GM21723 (cell line): ENCODE measurements at regions not wholly inside any gene's neighbourhood (a gene's known extent, or its start where the extent isn't known, plus 50 kb on each side); places are given as distances from the start of the nearest gene placed in this dataset.
"Not testable (repeated sequence)": the region's sequence is repeated elsewhere in the genome, so short reads cannot be mapped to it uniquely, and the experiment has no call there.

Source experiments
- ATAC-seq: cut with Tn5 transposase; IDR thresholded peaks from one replicate; pipeline ENCODE4 v1.9.1; 2021; ENCODE audit warnings: mild to moderate bottlenecking, moderate library complexity; ENCODE audit not compliant: unreplicated experiment

DNA sequence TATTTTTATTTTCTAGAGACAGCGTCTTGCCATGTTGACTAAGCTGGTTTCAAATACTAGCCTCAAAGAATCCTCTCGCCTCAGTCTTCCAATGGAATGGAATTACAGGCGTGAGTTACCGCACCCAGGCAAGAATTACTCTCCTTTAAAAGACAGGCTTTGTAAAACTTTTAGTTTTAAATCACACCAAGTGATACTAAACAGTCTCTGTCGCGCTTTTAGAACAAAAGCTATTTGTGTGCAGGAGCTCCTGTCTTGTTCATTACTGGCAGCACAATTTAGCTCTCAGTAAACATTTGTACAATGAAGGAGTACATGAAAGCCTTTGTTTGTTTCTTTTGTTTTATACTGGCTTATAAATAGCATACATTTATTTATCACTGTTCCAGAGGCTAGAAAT lies 1719.2 kb upstream of the PIK3C3 start:
- no peak for ATAC-seq

DNA sequence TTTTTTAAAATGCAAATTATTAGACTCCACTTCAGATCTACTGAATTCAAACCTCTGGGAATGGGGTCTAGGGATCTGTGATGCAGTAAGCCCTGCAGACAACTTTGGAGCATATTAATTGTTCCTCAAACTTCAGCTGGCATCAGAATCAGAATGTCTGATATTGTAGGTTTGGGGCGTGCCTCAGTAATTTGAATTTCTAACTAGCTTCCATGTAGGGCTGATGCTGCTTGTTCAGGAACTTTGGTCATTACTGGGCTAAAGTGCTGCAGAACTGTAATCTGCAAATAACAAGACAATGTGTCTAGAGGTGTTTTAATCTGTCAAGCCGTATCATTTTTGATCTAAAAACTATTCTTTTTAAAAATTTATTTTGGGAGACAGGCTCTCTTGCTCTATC lies 1719.7 kb upstream of the PIK3C3 start:
- no peak for ATAC-seq

DNA sequence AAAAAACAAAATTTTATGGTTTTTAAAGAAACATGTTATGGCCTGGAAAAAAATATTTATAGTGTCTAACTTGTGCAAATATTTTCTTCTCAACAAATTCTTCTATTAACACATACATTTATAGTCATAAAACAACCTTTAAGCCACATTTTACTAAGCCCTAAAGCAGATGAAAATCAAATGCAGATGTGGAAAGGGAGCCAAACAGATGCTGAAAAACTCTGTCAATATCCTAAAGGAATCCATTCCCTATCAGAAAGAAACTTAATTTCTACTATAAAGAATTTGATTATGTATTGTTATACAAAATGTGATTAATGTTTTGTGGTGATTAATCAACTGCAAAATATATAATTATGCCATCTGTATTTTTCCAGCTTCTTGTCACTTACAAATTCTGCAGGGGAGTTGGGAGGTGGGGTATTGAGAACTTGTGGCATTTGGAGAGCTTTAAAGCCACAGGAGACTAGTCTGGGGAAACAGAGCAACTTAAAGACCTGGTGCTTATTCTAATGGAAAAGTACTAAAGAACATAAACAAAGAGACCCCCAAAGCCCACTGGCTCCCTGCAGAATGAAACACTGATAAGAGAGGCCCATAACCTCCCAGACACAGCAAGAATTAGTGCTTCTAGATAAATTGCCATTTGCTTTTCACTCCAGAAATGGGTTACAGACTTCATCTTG lies 1721.0 kb upstream of the PIK3C3 start:
- no peak for ATAC-seq

DNA sequence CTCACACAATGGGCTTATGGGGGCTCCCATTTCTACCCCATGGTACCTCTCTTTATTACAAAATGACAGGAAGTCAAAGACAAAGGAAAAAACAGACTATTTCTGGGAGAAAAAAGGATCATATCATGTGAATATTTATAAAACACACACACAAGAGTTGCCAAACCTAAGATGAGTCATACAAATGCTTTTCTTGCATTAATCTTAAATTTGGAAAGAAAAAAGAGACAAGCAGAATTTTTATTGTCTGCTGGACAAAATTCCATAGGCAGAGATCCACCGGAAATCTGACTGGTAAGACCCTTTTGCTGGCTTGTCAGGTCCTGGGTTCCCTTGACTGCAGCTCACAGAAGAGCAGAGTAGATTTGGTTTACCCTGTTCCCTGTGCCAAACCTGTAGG lies 1732.3 kb upstream of the PIK3C3 start:
- no peak for ATAC-seq

DNA sequence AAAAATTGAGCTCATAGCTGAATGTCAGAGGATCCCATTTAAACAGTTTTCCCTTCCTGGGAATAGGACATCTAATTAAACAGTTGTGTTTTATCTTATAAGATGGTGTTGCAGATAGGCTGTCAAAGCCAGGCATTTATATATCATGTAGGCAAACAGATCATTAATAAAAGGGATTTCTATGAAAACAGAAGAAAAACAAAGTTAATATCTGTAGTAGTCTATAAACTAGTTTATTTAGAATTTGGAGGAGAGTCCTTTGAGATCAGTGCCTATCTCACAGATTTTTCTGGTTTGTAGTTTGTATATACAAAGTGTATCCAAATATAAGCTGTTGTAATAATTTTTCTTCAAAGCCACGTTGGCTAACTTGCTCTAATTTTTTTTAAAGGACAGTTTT lies 1738.2 kb upstream of the PIK3C3 start:
- ATAC-seq: no peak

DNA sequence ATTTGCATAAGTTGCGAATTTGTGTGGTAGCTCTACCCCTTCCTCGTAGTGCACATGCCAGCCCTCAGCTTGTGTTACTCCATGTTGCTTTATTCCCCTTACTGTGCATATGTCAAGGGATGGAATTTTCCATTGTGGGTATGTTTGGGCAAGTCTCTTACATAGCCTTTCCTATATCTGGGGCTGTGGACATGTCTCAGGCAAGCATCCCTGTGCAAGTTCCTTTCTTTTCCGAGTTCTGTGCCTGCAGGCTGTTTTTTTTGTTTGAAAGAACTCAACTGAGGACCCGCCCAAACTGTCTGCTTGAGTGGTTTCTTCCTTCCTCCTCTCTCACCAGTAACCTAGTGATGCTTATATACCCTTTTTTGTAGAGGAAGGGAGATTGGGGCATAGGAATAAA lies 1739.1 kb upstream of the PIK3C3 start:
- no peak for ATAC-seq

DNA sequence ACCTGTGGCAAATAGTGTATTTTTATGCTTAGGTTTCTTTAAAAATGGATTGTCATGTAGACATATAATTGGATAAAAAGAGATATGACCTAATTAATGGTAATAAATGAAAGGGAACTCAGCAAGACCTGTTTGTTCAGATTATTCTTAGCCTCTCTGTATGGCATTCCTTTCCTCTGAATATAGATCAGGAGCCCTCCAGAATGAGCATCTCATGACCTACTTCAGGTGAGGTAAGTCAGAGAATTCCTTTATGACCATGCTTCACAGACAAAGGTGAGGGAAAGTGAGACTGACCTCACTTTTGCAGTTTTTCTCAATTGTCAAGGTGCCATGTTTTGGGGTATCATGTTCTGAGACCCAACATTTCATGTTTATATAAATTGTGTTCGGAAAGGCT lies 1744.3 kb upstream of the PIK3C3 start:
- ATAC-seq: no peak

DNA sequence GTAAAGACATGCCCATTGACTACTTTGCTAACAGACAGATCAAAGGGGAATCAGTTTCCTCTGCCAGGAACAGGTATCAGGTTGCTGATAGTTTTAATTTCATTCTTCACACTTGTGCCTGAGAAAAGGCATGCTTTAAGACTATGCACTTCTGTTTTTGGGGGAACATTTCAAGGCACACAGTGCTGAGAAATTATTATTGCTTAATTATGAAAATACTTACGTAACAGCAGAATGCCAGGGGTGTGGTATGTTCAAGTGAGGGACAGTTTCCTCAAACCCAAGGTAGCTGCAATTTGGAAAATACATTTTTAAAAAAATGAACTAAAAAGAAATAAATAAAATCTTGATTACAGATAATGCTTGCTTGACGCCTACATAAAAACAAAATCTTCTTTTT lies 1746.1 kb upstream of the PIK3C3 start:
- ATAC-seq: no peak

DNA sequence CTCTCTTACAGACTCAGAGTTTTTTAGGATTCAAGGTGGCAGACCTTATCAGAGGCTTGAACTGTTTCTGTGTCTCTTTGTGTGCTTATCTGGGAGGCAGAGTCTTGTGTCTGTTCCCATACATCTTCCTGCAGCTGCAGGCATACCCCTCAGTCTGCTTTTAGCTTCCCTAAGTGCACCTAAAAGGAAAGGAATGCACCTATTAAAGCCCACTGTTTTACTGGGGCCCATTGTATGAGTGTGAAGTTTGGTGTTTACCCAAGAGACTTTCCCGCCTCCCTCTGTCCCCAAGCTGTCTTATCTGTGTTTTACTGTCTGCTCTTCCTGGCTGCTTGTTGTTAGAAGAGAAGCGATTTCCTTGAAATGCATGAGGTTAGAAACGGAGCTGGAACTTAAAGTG lies 1757.3 kb upstream of the PIK3C3 start:
- ATAC-seq: no peak

DNA sequence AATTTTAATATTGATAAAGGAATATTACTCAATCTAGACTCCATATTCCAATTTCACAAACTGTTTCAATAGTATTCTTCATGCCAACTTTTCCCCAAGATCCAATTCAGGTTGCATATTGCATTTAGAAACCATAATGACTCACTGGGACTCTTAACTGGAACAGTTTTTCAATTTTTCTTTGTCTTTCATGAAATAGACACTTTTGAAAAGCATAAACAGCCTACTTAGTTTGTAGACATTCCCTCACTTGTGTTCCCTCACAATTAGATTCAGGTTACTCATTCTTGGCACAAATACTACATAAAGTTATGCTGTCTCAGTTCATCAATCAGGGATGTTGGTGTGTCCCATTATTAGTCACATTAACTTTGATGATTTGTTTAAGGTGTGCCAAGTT lies 1768.4 kb upstream of the PIK3C3 start:
- ATAC-seq: no peak

DNA sequence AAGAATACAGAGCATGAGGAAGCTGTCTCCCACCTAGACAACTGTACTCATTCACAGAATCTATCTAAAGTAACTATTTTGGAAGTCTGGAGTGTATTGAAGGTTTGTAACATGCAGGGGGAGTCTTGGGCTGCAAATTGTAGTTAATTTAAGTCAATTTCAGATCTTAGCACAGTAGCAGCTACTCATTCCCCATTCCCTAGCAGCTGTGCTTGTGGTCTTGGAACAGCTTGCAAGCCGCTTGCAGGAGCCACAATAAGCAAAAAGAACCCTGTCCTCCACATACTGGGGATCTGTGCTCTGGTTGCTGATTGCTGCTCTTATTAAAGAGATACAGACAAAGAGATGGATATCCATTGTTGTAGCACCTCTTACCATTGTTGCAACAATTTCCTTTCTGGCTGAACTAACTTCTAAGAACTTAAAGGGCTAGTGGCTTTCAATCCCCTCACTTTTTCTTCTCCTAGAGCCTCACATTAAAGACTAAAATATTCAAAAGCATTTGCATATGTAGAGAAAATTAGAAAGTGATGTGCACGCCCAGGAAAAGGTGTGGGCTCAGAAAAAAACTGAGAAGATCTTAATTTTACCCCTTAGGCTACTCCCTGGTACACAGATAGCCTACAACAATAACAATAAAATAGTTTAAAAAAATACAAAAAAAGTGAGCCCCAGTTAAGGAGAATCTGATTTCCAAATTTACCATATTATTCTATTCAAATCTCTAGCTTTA lies 1775.1 kb upstream of the PIK3C3 start:
- no peak for ATAC-seq

DNA sequence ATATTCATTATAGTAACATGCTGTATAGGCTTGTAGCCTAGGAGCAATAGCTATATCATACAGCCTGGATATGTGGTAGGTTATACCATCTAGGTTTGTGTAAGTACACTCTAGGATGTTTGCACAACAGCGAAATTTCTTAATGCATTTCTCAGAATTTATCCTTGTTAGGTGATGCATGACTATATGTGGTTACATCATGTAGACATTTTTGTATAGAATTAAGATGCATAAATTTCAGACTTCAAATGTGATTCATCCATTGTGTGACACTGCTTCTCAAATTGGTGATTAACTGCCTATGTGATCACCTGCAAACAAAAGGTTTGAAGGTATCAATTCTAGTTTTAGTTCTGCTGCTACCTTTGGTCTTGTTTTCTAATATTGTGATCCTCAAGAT lies 1787.0 kb upstream of the PIK3C3 start:
- no peak for ATAC-seq

DNA sequence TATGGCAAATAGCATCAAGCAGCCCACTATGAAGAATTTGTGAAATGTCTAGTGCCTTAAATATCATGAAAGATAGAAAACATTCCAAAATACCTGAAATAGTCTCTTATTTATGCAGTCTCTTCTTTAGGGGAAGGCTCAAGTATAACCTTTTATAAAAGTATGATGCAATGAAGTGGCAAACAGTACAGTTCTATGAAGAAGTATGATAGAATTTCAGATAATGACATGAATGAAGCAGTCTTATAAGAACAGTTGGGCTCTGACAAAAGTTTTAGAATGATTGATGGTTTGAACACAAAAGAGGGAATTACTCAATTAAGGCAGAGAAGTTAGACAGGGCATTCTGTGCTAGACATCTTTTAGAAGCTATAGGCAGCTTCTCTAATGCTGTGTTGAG lies 1791.8 kb upstream of the PIK3C3 start:
- ATAC-seq: no peak

DNA sequence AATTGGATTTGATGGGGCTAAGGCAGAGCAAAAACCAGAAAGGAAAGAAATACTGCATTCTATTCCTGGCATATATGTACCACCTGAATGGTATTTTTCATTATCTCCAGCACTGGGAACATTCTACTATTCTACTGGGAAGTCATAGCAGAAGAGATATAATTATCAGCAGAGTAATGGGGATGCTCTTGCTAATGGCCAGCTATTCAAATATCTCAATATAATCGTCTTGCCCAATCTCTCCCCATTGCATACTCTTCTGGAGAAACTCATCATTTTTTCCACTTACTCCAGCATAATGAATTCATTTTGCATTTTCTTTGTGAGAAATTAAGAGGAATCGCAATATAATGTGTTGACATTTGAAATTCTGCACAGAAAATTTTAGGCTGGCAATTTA lies 1794.7 kb upstream of the PIK3C3 start:
- ATAC-seq: no peak

DNA sequence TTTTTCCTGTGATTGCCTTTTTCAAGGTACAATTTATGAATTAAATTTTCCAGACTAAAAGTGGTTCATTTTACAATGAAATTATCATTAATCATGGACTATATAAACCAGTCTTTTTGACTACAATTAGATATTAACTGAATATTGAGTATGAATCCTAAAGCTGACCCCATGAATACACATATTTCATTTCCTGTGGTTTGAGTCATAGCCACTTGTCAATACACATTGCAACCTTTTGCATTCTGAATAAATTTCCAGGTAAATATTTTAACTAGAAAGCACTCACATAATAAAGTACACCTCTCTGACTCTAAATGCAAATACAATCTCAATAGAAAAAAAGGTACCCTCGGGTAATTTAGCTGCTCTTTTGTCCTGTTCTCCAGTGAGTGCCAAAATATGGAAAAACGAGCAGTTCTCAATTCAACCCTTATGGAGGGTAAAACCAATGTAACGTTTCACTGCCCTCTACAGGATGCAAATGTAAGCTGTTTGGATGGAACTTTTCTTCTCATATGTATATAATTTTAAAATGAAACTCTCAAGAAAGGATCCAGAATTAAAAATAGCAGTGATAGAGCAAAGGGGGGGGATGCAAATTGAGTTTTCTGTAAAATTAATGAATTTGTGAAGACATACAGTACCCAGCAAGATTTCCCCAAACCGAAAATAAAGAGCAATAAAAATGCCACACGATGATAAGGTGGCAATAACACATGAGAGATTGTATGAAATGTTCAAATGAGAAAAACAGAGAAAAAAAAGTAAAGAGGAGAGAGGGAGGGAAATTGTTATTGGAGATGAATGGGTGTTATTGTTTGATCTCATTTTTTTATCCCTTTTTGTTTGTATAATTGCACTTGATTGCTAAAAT lies 1795.7 kb upstream of the PIK3C3 start:
- no peak for ATAC-seq

DNA sequence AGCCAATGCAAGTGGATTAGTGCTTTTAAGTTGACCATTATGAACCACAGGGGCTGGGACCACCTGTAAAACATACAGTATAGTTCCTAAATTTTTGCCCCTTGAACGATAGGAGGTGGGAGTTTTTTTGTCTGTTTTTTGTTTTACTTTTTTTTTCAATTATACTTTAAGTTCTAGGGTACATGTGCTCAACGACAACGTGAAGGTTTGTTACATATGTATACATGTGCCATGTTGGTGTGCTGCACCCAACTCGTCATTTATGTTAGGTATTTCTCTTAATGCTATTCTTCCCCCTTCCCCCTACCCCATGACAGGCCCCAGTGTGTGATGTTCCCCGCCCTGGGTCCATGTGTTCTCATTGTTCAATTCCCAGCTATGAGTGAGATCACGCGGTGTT lies 1797.9 kb upstream of the PIK3C3 start:
- ATAC-seq: no peak

DNA sequence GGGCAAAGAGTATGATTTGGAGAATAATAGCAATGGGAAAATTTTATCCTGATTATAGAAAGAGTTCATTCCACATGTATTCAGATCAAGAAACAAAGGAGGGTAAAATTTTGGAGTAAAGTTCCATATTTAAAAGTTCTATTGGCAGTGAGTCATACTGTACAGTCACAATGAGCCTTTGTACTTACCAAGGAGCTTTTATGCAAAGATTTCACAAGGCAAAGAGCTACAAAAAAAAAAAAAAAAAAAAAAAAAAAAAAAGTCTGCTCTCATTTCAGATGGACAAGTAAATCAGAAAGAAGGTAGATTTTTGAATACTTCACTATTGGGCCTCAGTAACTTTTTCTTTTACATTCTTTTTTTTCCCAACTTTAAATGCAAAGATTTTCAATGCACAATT lies 1802.2 kb upstream of the PIK3C3 start:
- ATAC-seq: no peak

DNA sequence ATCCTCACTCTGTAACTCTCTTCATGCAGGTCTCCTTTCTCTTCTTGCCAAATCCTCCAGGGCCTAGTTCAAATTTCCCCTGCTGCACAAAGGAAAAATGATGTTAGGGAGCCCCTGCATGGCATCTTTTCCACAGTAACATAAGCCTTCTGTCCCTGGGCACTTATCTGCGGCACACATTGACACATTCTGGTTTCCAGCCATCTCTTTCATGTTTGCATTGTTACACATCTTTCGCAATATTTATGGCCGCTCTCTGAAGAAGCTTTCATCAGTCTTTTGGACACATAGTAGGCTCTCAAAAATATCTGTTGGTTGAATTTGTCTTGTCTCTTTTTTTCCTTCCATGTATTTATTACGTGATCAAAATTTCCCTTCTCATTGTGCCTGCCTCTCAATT lies 1806.1 kb upstream of the PIK3C3 start:
- ATAC-seq: no peak

DNA sequence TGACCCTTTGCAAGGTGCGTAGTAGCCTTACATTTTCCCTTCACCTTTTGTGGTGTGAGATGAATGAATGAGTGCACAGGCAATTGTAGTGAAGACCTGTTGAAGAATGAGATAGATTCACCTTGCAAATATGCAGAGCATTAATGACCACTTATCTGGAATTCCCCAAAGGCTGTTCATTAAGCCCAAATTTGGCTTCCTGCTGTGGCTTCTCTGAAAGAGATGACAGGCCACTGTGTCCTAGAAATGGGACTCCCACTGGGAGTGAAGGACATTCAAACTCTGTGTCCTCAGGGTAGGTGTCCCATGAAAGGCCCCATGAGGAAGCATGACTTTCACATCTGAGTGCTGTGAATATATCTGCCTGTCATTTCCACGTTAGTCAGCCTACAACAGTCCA lies 1821.8 kb upstream of the PIK3C3 start:
- ATAC-seq: no peak

DNA sequence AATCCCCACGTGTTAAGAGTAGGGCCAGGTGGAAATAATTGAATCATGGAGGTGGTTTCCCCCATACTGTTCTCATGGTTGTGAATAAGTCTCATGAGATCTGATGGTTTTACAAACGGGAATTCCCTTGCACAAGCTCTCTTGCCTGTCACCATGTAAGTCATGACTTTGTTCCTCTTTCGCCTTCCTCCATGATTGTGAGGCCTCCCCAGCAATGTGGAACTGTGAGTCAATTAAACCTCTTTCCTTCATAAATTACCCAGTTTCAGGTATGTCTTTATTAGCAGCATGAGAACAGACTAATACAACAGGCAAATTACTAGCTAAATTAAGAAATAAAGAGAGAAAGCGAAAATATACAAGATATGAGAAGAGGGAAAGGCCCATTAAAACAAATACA lies 1822.6 kb upstream of the PIK3C3 start:
- not testable (repeated sequence) for ATAC-seq

DNA sequence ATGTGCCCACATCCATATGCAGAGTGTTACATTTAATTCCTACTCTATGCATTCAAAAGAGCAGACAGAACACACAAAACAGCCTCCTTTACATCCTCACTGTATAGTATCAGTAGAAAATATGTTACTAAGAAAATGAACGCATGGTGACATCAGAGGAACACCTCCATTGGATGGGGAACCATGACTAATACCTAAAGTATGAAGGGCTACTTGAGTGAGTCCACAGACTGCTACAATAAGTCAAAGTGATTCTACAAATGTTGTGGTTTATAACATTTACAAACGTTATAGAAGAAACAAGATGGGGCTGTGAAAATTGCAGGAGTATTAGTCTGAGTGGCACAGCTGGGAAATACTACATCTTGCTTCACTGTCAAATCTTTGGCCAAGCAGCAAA lies 1830.9 kb upstream of the PIK3C3 start:
- ATAC-seq: no peak
